ENCODE measurements at regions not wholly inside any gene's neighbourhood (a gene's known extent, or its start where the extent isn't known, plus 50 kb on each side); places are given as distances from the start of the nearest gene placed in this dataset.

DNA sequence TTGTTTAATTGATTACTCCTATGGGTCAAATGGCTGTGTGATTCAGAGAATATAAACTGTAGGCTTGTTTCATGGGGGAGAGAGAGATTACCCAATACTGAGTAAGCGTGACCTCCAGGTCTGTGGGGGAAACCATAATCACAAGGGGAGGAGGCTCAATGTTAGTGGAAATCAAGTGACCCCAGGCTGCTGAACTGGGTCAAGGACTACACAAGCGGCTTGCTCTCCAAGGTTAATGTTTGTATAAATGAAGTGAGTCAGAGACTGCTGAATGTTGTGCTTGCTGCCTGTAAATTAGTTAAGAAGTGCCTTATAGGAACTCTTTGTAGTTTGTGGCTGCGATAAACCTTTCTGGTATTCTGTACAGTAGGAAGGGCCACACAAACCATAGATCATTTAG is 479.7 kb downstream of the AACS start:
- Histone ChIP-seq H3K36me3 (ENCODE audit: control insufficient read depth in 2 of 2, extremely low read depth in 1 of 2, insufficient read depth in 2 of 2, low read length in 2 of 2) (no peaks in the 10 kb centered on the region), H3K79me2 (ENCODE audit: control insufficient read depth, insufficient read depth, low read length) (no peaks in the 10 kb centered on the region), H3K27me3 (ENCODE audit: control insufficient read depth in 2 of 2, insufficient read depth in 2 of 2, low read length in 2 of 2) (no peaks in the 10 kb centered on the region), H3K4me1 (ENCODE audit: control insufficient read depth, extremely low read depth, insufficient read depth, low read length) (no peaks in the 10 kb centered on the region), H3K27ac (ENCODE audit: insufficient read depth, low read depth, low read length) (no peak overlapping the region), H3K4me3 (replicated peaks in 1 of 3; ENCODE audit: insufficient read depth in 1 of 3, low read depth in 1 of 3, low read length in 3 of 3) (no peak overlapping the region), H3K9ac (replicated peaks; ENCODE audit: extremely low read depth, insufficient read depth, low read length) (no peak overlapping the region), H2AFZ (ENCODE audit: low read depth, low read length) (no peak overlapping the region), H4K20me1 (replicated peaks; ENCODE audit: control insufficient read depth, extremely low read depth, insufficient read depth, low read length) (no peaks in the 10 kb centered on the region), H3K9me3 (replicated peaks; ENCODE audit: control insufficient read depth, insufficient read depth, low read length) (peaks cover 9% of the 10 kb centered on the region), H3K4me2 (ENCODE audit: insufficient read depth, low read length) (no peak overlapping the region), H3K9me1 (replicated peaks; ENCODE audit: control insufficient read depth, extremely low read depth, insufficient read depth, low read length) (no peaks in the 10 kb centered on the region)
- intact Hi-C loops (cut with micrococcal nuclease) (no loop called here), dilution Hi-C loops (cut with MboI; ENCODE audit: extremely low pct_ligation_motif_present, low sequenced_read_pairs) (no loop called here)
- DNase-seq (ENCODE audit: low read depth, low spot score) (no peak), FAIRE-seq (no peak)
- TF ChIP-seq POLR2AphosphoS5 (IDR thresholded peaks at IDR 0.05; ENCODE audit: insufficient read depth, low read depth, low read length) (no peak), POLR2A (IDR thresholded peaks at IDR 0.05; ENCODE audit: low read depth, low read length) (no peak), EZH2 (IDR thresholded peaks at IDR 0.05; ENCODE audit: borderline replicate concordance, low read depth, low read length, severe bottlenecking) (no peak), MYC (IDR thresholded peaks at IDR 0.05; ENCODE audit: low read depth, low read length) (no peak), GATA2 (IDR thresholded peaks at IDR 0.05; ENCODE audit: insufficient read depth, insufficient read length, low read depth, low read length) (no peak), JUN (IDR thresholded peaks at IDR 0.05; ENCODE audit: borderline replicate concordance, insufficient read depth, insufficient read length, low read depth) (no peak), FOS (IDR thresholded peaks at IDR 0.05; ENCODE audit: borderline replicate concordance, insufficient read depth, low read length) (no peak)
- TF ChIP-seq, protein P1, sequence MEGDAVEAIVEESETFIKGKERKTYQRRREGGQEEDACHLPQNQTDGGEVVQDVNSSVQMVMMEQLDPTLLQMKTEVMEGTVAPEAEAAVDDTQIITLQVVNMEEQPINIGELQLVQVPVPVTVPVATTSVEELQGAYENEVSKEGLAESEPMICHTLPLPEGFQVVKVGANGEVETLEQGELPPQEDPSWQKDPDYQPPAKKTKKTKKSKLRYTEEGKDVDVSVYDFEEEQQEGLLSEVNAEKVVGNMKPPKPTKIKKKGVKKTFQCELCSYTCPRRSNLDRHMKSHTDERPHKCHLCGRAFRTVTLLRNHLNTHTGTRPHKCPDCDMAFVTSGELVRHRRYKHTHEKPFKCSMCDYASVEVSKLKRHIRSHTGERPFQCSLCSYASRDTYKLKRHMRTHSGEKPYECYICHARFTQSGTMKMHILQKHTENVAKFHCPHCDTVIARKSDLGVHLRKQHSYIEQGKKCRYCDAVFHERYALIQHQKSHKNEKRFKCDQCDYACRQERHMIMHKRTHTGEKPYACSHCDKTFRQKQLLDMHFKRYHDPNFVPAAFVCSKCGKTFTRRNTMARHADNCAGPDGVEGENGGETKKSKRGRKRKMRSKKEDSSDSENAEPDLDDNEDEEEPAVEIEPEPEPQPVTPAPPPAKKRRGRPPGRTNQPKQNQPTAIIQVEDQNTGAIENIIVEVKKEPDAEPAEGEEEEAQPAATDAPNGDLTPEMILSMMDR (IDR thresholded peaks at IDR 0.05; ENCODE audit: extremely low read depth in 1 of 2, insufficient read depth in 1 of 2, low read depth in 1 of 2, low read length in 2 of 2), result no peak
- TF ChIP-seq, protein P2, sequence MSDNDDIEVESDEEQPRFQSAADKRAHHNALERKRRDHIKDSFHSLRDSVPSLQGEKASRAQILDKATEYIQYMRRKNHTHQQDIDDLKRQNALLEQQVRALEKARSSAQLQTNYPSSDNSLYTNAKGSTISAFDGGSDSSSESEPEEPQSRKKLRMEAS (IDR thresholded peaks at IDR 0.05; ENCODE audit: insufficient read depth, insufficient read length), result no peak
- ChIA-PET CTCF (no interaction called here), POLR2A (no interaction called here)
- BruUV-seq (replicated peaks), result no TSS peak

Measured in endothelial cell of umbilical vein (primary cell).